Bone marrow (tissue), 2 donors: ENCODE measurements at regions not wholly inside any gene's neighbourhood (a gene's known extent, or its start where the extent isn't known, plus 50 kb on each side); places are given as distances from the start of the nearest gene placed in this dataset.

ENCODE experiments used
- DNase-seq, 2 donors: peaks; one replicate each; lab custom pipeline; 2025; lab: John Stamatoyannopoulos, UW

GRCh38 chr13:106433066-106433465, 102.4 kb downstream of the EFNB2 start:
- no peak for DNase-seq

GRCh38 chr13:106432636-106433035, 102.8 kb downstream of the EFNB2 start:
- no peak for DNase-seq

- DNase-seq = no peak
Observed at GRCh38 chr13:106426909-106427308, 108.6 kb downstream of the EFNB2 start.

GRCh38 chr13:106425661-106426060, 109.8 kb downstream of the EFNB2 start:
- DNase-seq = no peak

- DNase-seq = no peak
Observed at GRCh38 chr13:106424805-106425204, 110.7 kb downstream of the EFNB2 start.

GRCh38 chr13:106423530-106423929, 111.9 kb downstream of the EFNB2 start:
- no peak for DNase-seq

- DNase-seq = no peak
Observed at GRCh38 chr13:106418556-106418955, 116.9 kb downstream of the EFNB2 start.

GRCh38 chr13:106417467-106418110, 117.9 kb downstream of the EFNB2 start:
- no peak for DNase-seq

- DNase-seq = no peak
Observed at GRCh38 chr13:106416645-106417044, 118.8 kb downstream of the EFNB2 start.

GRCh38 chr13:106415971-106416370, 119.5 kb downstream of the EFNB2 start:
- DNase-seq = no peak

- DNase-seq = no peak
Observed at GRCh38 chr13:106415442-106415841, 120.0 kb downstream of the EFNB2 start.

- DNase-seq = no peak
Observed at GRCh38 chr13:106407338-106407737, 128.1 kb downstream of the EFNB2 start.

GRCh38 chr13:106405731-106406130, 129.7 kb downstream of the EFNB2 start:
- DNase-seq = no peak

GRCh38 chr13:106403280-106403679, 132.2 kb downstream of the EFNB2 start:
- no peak for DNase-seq

- DNase-seq = no peak
Observed at GRCh38 chr13:106402866-106403265, 132.6 kb downstream of the EFNB2 start.

GRCh38 chr13:106401081-106401480, 134.4 kb downstream of the EFNB2 start:
- DNase-seq = no peak

- no peak for DNase-seq
Observed at GRCh38 chr13:106400289-106400688, 135.2 kb downstream of the EFNB2 start.

- no peak for DNase-seq
Observed at GRCh38 chr13:106398289-106398688, 137.2 kb downstream of the EFNB2 start.

GRCh38 chr13:106393776-106394175, 141.7 kb downstream of the EFNB2 start:
- no peak for DNase-seq

GRCh38 chr13:106391681-106392080, 143.8 kb downstream of the EFNB2 start:
- no peak for DNase-seq

GRCh38 chr13:106391271-106391670, 144.2 kb downstream of the EFNB2 start:
- no peak for DNase-seq

- no peak for DNase-seq
Observed at GRCh38 chr13:106390367-106390766, 145.1 kb downstream of the EFNB2 start.

GRCh38 chr13:106385654-106386053, 149.8 kb downstream of the EFNB2 start:
- DNase-seq = no peak

GRCh38 chr13:106384516-106384915, 150.9 kb downstream of the EFNB2 start:
- no peak for DNase-seq
